Neural cell (in vitro differentiated cells): ENCODE measurements at regions not wholly inside any gene's neighbourhood (a gene's known extent, or its start where the extent isn't known, plus 50 kb on each side); places are given as distances from the start of the nearest gene placed in this dataset.

ENCODE experiments used
- H2AFZ ChIP-seq: fragments of 200-600, 300-800 bp; sonication (generic), shearing (Covaris generic); 2 replicates; pipeline ENCODE4 v1.6.0; 2014; ENCODE audit warnings: low read depth, mild to moderate bottlenecking, antibody characterized with exemption, low read length, moderate library complexity
- H3F3A ChIP-seq: fragments of 200-600 bp; shearing (Covaris generic); 2 replicates; pipeline ENCODE4 v1.6.1; 2016; ENCODE audit warnings: mild to moderate bottlenecking, moderate library complexity, mixed read lengths, antibody characterized with exemption, low read length; ENCODE audit not compliant: insufficient read depth, poor library complexity, severe bottlenecking
- H3K27ac ChIP-seq: fragments of 200-600, 300-800 bp; sonication (generic), shearing (Covaris generic); 2 replicates; pipeline ENCODE4 v1.5.1; 2014; ENCODE audit warnings: mild to moderate bottlenecking, low read length, moderate library complexity
- H3K27me3 ChIP-seq: fragments of 300-800, 200-600 bp; sonication (generic), shearing (Covaris generic); 2 replicates; pipeline ENCODE4 v1.6.0; 2014; ENCODE audit warnings: mild to moderate bottlenecking, low read depth, low read length, moderate library complexity; ENCODE audit not compliant: insufficient read depth
- H3K36me3 ChIP-seq: fragments of 300-800, 200-600 bp; sonication (generic), shearing (Covaris generic); 2 replicates; pipeline ENCODE4 v1.5.1; 2014; ENCODE audit warnings: mild to moderate bottlenecking, antibody characterized with exemption, low read length, moderate library complexity; ENCODE audit not compliant: insufficient read depth
- H3K4me2 ChIP-seq: fragments of 300-800, 200-600 bp; sonication (generic), shearing (Covaris generic); 2 replicates; pipeline ENCODE4 v1.6.0; 2014; ENCODE audit warnings: mild to moderate bottlenecking, low read length
- H3K4me3 ChIP-seq: fragments of 300-800, 200-600 bp; sonication (generic), shearing (Covaris generic); 2 replicates; pipeline ENCODE4 v1.5.1; 2014; ENCODE audit warnings: mild to moderate bottlenecking, low read length, moderate library complexity
- H3K79me2 ChIP-seq: fragments of 200-600 bp; shearing (Covaris generic); replicated peaks from 2 replicates; pipeline ENCODE4 v1.6.0; 2014; ENCODE audit warnings: mild to moderate bottlenecking, low read length, moderate library complexity; ENCODE audit not compliant: insufficient read depth
- H3K9ac ChIP-seq: fragments of 300-800, 200-600 bp; sonication (generic), shearing (Covaris generic); 2 replicates; pipeline ENCODE4 v1.6.1; 2016; ENCODE audit warnings: mild to moderate bottlenecking, low read length, mixed read lengths
- H3K9me2 ChIP-seq: fragments of 200-600 bp; shearing (Covaris generic); 2 replicates; pipeline ENCODE4 v1.6.1; 2016; ENCODE audit warnings: mild to moderate bottlenecking, low read length, mixed read lengths; ENCODE audit not compliant: insufficient read depth
- H3K9me3 ChIP-seq: fragments of 200-600, 300-800 bp; sonication (generic), shearing (Covaris generic); 2 replicates; pipeline ENCODE4 v1.6.1; 2016; ENCODE audit warnings: mild to moderate bottlenecking, mixed run types, low read length, moderate library complexity, mixed read lengths
- H4K20me1 ChIP-seq: fragments of 200-600 bp; shearing (Covaris generic); 2 replicates; pipeline ENCODE4 v1.6.1; 2016; ENCODE audit warnings: mild to moderate bottlenecking, mixed run types; ENCODE audit not compliant: insufficient read depth
- CTCF ChIP-seq: fragments of 450-650 bp; IDR thresholded peaks from 2 replicates; pipeline ENCODE4 v1.5.1; 2014; ENCODE audit warnings: antibody characterized with exemption, mild to moderate bottlenecking, moderate library complexity; ENCODE audit not compliant: poor library complexity, severe bottlenecking
- EP300 ChIP-seq: fragments of 450-650 bp; conservative IDR thresholded peaks from 2 replicates; pipeline ENCODE4 v1.6.1; 2014; ENCODE audit warnings: antibody characterized with exemption, mild to moderate bottlenecking, moderate library complexity; ENCODE audit not compliant: poor library complexity, severe bottlenecking
- EZH2 ChIP-seq: fragments of 200-600, 300-800 bp; shearing (Covaris generic), sonication (generic); IDR thresholded peaks from 2 replicates; pipeline ENCODE4 v1.6.1; 2014; ENCODE audit warnings: antibody characterized with exemption, low read length, borderline replicate concordance, mild to moderate bottlenecking; ENCODE audit not compliant: insufficient read depth, poor library complexity, severe bottlenecking
- MXI1 ChIP-seq: fragments of 450-650 bp; conservative IDR thresholded peaks from 2 replicates; pipeline ENCODE4 v1.6.1; 2014; ENCODE audit warnings: antibody characterized with exemption, mild to moderate bottlenecking; ENCODE audit not compliant: poor library complexity, severe bottlenecking
- POLR2AphosphoS5 ChIP-seq: IDR thresholded peaks from 2 replicates; pipeline ENCODE4 v1.6.1; 2012
- RAD21 ChIP-seq: fragments of 450-650 bp; conservative IDR thresholded peaks from 2 replicates; pipeline ENCODE4 v1.6.1; 2014; ENCODE audit warnings: antibody characterized with exemption, mild to moderate bottlenecking, moderate library complexity
- REST ChIP-seq: IDR thresholded peaks from 2 replicates; pipeline ENCODE4 v1.6.1; 2012; ENCODE audit warnings: borderline replicate concordance
- SMC3 ChIP-seq: fragments of 450-650 bp; conservative IDR thresholded peaks from 2 replicates; pipeline ENCODE4 v1.6.1; 2014; ENCODE audit warnings: antibody characterized with exemption, mild to moderate bottlenecking, moderate library complexity; ENCODE audit not compliant: poor library complexity
- TAF1 ChIP-seq: IDR thresholded peaks from 2 replicates; pipeline ENCODE4 v1.6.1; 2012; ENCODE audit warnings: low read depth

DNA sequence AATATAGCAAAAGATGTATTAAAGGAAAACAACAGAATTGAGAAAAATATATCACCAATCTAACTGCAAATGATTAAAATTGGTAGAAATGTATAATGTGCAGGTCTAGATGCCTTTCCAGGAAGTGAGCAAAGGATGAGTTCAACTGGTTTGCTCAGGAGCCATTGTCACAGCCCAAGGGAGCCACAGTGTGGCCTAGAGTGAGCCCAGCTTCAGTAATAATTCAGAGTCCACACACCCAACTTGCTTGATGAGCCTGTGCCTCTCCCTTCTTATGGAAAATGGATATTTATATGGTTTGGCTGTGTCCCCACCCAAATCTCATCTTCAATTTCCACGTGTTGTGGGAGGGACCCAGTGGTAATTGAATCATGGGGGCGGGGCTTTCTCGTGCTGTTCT, 92.2 kb upstream of the ASAP2 start:
- Histone ChIP-seq H3F3A (no peaks in the 10 kb centered on the region), H4K20me1 (no peaks in the 10 kb centered on the region), H3K27me3 (no peaks in the 10 kb centered on the region), H3K9ac (no peak overlapping the region), H2AFZ (no peak overlapping the region), H3K4me3 (no peak overlapping the region), H3K4me2 (no peak overlapping the region), H3K27ac (no peak overlapping the region), H3K9me3 (no peaks in the 10 kb centered on the region), H3K79me2 (no peaks in the 10 kb centered on the region), H3K9me2 (no peaks in the 10 kb centered on the region), H3K36me3 (no peaks in the 10 kb centered on the region)
- no peak for TF ChIP-seq REST
- TF ChIP-seq EP300, result no peak
- TF ChIP-seq EZH2, result no peak
- no peak for TF ChIP-seq RAD21

DNA sequence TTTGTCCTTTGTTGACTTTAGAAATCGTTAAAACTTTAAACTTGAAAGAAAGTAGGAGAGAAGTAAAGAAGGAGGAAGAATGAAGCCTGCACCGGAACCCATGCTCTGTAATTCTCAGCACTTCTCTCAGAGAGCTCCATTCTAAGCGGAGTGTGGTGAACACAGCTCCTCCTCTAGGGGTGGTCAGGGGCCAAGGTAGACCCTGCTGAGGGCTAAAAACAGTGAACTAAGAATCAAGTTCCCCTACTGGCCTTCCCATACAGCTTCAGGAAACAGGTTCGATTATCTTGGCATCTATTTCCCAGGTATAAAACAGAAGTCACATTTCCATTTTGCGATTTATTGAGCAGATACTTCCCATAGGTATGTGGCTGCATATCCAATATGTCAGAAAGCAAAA, 92.7 kb upstream of the ASAP2 start:
- Histone ChIP-seq H3K4me3 (no peak overlapping the region), H3F3A (no peaks in the 10 kb centered on the region), H3K9ac (no peak overlapping the region), H4K20me1 (no peaks in the 10 kb centered on the region), H2AFZ (no peak overlapping the region), H3K27ac (no peak overlapping the region), H3K27me3 (no peaks in the 10 kb centered on the region), H3K4me2 (no peak overlapping the region), H3K9me2 (no peaks in the 10 kb centered on the region), H3K79me2 (no peaks in the 10 kb centered on the region), H3K36me3 (no peaks in the 10 kb centered on the region), H3K9me3 (no peaks in the 10 kb centered on the region)
- TF ChIP-seq MXI1, result no peak
- no peak for TF ChIP-seq SMC3
- no peak for TF ChIP-seq EP300
- no peak for TF ChIP-seq RAD21
- no peak for TF ChIP-seq EZH2
- TF ChIP-seq POLR2AphosphoS5, result no peak
- TF ChIP-seq REST, result no peak
- no peak for TF ChIP-seq CTCF
- TF ChIP-seq TAF1, result no peak
